Adrenal gland (tissue), 9 donors: ENCODE measurements at regions not wholly inside any gene's neighbourhood (a gene's known extent, or its start where the extent isn't known, plus 50 kb on each side); places are given as distances from the start of the nearest gene placed in this dataset.

Source experiments
- DNase-seq, 7 donors: peaks; one replicate each; pipeline ENCODE4 v3.0.0-alpha.2; 2019 to 2020
- H3K27ac ChIP-seq, 5 donors: fragments of 200-600 bp; sonication (generic) in 4 of 5; 1 replicate in 3 of 5; 2 replicates in 2 of 5; pipeline versions ENCODE4 v1.5.1 to v1.8.0; 2016 to 2020; ENCODE audit warnings: mild to moderate bottlenecking in 1 of 5
- H3K27me3 ChIP-seq: fragments of 200-600 bp; 2 replicates; pipeline ENCODE4 v1.8.0; 2021
- H3K36me3 ChIP-seq, 2 donors: fragments of 200-600 bp; replicated peaks in 1 of 2; 1 replicate in 1 of 2; 2 replicates in 1 of 2; pipeline versions ENCODE4 v1.5.1 to v1.8.0; 2018 to 2022
- H3K4me1 ChIP-seq, 2 donors: fragments of 200-600 bp; replicated peaks in 1 of 2; 1 replicate in 1 of 2; 2 replicates in 1 of 2; pipeline versions ENCODE4 v1.5.1 to v1.8.0; 2018 to 2021
- H3K4me3 ChIP-seq, 4 donors: fragments of 200-600 bp; sonication (generic) in 3 of 4; one replicate each; pipeline ENCODE4 v1.5.1; 2016 to 2018
- H3K9me3 ChIP-seq, 3 donors: fragments of 200-600 bp; sonication (generic) in 1 of 3; replicated peaks in 1 of 3; 1 replicate in 2 of 3; 2 replicates in 1 of 3; pipeline versions ENCODE4 v1.5.1 to v1.8.0; 2016 to 2021
- POLR2A ChIP-seq, 2 donors: fragments of 450-650 bp; IDR thresholded peaks; one replicate each; pipeline ENCODE4 v1.6.1; 2017; ENCODE audit warnings: antibody characterized with exemption in 2 of 2, mild to moderate bottlenecking in 2 of 2, moderate library complexity in 1 of 2
- WGBS, 4 donors: extraction: QIAGEN DNeasy Blood & Tissue Kit in 2 of 4; methylation state at CpG; one replicate each; pipeline versions ENCODE4 v1.1.5 to v1.1.7; 2013 to 2017; 5-methylcytosine and 5-hydroxymethylcytosine counted together
- intact Hi-C, 2 donors: fragments of 100-400 bp; cut with DNase I; formaldehyde crosslinking; loops; one replicate each; pipeline versions ENCODE4 v1.14.1 to v1.15.0; 2022 to 2023
- TF ChIP-seq, protein P1 (sequence below), 6 experiments: fragments of 450-650 bp in 4 of 6; fragments of 200-600 bp in 2 of 6; sonication (generic) in 1 of 6; IDR thresholded peaks; 1 replicate in 5 of 6; 2 replicates in 1 of 6; pipeline versions ENCODE4 v1.5.1 to v1.8.0; 2016 to 2021; ENCODE audit warnings: antibody characterized with exemption in 6 of 6, mild to moderate bottlenecking in 2 of 6, moderate library complexity in 1 of 6
- donor health status: healthy with polysubstance abuse.
- donor health status: Bipolar disorder and iron deficiency.
- donor health status: DM: yes; HTN: yes; CAD: no.
- donor health status: DM: no; HTN: no; CAD: no.
- donor health status: DM: no; HTN: no; CAD: no.

DNA sequence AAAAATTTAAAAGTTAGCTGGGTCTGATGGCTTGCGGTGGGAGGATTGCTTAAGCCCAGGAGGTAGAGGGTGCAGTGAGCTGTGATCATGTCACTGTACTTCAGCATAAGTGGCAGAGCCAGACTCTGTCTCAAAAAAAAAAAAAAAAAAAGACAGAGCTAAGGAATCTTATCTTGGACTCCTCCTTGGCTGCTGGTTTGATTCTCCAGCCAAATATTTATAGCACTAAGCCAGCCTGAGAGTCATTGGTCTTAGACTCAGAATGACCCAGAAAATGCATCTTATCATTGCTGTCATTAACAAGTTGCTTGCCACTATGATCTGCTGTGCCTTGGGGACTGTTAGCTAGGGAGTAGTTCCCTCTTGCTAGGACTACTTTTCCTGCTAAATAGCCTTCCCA lies 164.7 kb downstream of the GNAT3 start:
- peak in 2 of 7 donors; percentile 15 to 16 for DNase-seq
- H3K4me1 ChIP-seq: no peaks in the 10 kb centered on the region
- WGBS, 4 donors: 76 to 92% (median 77%) methylated on average over 1 of the region's 1 CpG
- H3K27me3 ChIP-seq: no peaks in the 10 kb centered on the region
- intact Hi-C loops: no loop called here
- H3K27ac ChIP-seq: no peak overlapping the region
- no peak overlapping the region for H3K4me3 ChIP-seq
- no peak for TF ChIP-seq POLR2A (IDR thresholded peaks at IDR 0.05)
- TF ChIP-seq, protein P1, sequence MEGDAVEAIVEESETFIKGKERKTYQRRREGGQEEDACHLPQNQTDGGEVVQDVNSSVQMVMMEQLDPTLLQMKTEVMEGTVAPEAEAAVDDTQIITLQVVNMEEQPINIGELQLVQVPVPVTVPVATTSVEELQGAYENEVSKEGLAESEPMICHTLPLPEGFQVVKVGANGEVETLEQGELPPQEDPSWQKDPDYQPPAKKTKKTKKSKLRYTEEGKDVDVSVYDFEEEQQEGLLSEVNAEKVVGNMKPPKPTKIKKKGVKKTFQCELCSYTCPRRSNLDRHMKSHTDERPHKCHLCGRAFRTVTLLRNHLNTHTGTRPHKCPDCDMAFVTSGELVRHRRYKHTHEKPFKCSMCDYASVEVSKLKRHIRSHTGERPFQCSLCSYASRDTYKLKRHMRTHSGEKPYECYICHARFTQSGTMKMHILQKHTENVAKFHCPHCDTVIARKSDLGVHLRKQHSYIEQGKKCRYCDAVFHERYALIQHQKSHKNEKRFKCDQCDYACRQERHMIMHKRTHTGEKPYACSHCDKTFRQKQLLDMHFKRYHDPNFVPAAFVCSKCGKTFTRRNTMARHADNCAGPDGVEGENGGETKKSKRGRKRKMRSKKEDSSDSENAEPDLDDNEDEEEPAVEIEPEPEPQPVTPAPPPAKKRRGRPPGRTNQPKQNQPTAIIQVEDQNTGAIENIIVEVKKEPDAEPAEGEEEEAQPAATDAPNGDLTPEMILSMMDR (IDR thresholded peaks at IDR 0.05): no peak
- no peaks in the 10 kb centered on the region for H3K36me3 ChIP-seq
- no peaks in the 10 kb centered on the region for H3K9me3 ChIP-seq

DNA sequence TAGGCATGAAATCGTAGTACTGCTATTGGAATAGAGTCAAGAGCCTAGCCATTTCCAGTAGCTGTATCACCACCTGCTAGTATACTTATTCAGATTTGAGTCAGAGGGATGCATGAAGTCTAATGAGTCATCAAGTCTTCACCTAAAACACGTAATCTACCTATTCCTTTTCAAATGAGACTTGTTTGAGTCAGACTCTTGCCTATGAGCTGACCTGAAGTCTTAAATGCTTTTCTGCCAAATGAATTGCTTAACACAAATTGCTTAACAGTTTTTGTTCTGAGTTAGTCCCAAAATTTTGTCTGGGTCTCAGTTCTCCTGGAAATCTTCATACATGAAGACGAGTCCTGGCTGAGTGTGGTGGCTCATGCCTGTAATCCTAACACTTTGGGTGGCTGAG lies 165.2 kb downstream of the GNAT3 start:
- H3K9me3 ChIP-seq: no peaks in the 10 kb centered on the region
- no peaks in the 10 kb centered on the region for H3K27me3 ChIP-seq
- intact Hi-C loops: no loop called here
- H3K4me1 ChIP-seq: no peaks in the 10 kb centered on the region
- DNase-seq: no peak
- H3K36me3 ChIP-seq: no peaks in the 10 kb centered on the region
- no peak overlapping the region for H3K4me3 ChIP-seq
- H3K27ac ChIP-seq: no peak overlapping the region
- TF ChIP-seq, protein P1 (IDR thresholded peaks at IDR 0.05): no peak
- TF ChIP-seq POLR2A (IDR thresholded peaks at IDR 0.05): no peak
- WGBS, 4 donors: 65 to 85% (median 68%) methylated on average over 3 of the region's 3 CpGs

DNA sequence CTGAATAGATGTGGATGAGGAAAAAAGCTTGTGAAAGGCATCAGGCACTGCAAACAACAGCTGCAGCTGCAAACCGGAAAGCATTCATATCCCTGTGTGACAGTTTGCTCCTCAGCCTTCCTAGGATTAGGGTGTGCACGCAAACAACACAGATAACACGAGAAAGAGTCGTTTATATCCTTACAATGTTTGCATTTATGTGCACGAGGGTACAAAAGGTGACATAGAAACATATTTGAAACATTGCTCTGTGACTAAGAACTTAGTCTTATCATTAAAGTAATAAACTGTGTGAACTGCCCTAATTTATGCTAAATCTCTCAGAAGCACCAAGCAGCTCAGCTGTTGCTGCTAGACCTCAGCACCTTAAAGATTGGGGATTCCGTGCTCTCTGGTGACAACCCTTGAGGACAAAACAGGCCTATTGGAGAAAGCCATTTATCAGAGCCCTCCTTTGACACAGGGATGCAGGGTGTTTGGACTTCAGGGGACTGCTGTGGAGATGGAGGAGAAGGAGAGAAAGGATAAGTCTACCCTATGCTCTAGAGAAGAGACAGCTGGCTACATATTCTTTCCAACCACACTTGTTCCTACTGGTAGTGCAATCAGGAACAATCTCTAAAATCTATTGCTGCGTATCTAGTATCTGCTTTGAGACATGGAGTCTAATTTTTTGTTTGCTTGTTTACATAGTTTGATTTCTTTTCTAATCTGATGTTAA lies 176.2 kb downstream of the GNAT3 start:
- Histone ChIP-seq H3K4me3 (no peak overlapping the region), H3K27me3 (no peaks in the 10 kb centered on the region), H3K36me3 (no peaks in the 10 kb centered on the region), H3K9me3 (no peaks in the 10 kb centered on the region), H3K4me1 (no peaks in the 10 kb centered on the region), H3K27ac (peak overlapping the region in 1 of 5 donors; percentile 55)
- intact Hi-C loops: no loop called here
- TF ChIP-seq, protein P1 (IDR thresholded peaks at IDR 0.05): no peak
- no peak for TF ChIP-seq POLR2A (IDR thresholded peaks at IDR 0.05)
- WGBS, 4 donors: 42 to 58% (median 54%) methylated on average over 7 of the region's 7 CpGs
- peak in 1 of 7 donors; percentile 11 for DNase-seq

DNA sequence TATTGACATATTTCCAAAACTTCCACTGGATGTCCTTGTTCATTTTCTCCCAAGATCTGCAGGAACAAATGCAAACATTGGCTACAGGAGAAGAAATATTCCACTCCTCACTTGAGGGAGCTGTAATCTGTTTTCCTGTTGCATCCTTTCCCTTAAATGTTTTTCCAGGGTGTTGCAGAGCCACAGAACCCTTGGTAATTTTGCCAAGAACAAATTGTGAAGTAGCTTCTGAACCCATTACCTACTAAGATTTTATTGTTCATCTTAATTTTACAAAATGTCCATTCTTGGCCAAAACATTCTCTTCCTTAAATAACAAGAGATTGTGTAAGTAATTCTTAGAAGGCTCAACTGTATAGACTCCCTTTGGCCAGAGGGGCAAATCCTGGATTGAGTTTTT lies 177.0 kb downstream of the GNAT3 start:
- intact Hi-C loops: no loop called here
- H3K4me3 ChIP-seq: no peak overlapping the region

More for the DNA sequence above, 177.0 kb downstream of the GNAT3 start:
- no peaks in the 10 kb centered on the region for H3K4me1 ChIP-seq
- no peak overlapping the region for H3K27ac ChIP-seq
- no peaks in the 10 kb centered on the region for H3K36me3 ChIP-seq
- DNase-seq: no peak
- no peaks in the 10 kb centered on the region for H3K27me3 ChIP-seq
- H3K9me3 ChIP-seq: no peaks in the 10 kb centered on the region
- TF ChIP-seq, protein P1 (IDR thresholded peaks at IDR 0.05): no peak
- TF ChIP-seq POLR2A (IDR thresholded peaks at IDR 0.05): no peak
